Astrocyte of the spinal cord (primary cell): ENCODE measurements at regions not wholly inside any gene's neighbourhood (a gene's known extent, or its start where the extent isn't known, plus 50 kb on each side); places are given as distances from the start of the nearest gene placed in this dataset.
"Not testable (repeated sequence)": the region's sequence is repeated elsewhere in the genome, so short reads cannot be mapped to it uniquely, and the experiment has no call there.

Experiments used
- DNase-seq: peaks from one replicate; pipeline ENCODE4 v3.0.0; 2011; ENCODE audit warnings: low read depth, low spot score
- H3K4me3 ChIP-seq: 2 replicates; pipeline ENCODE4 v1.5.1; 2011; ENCODE audit warnings: low read depth, mild to moderate bottlenecking, low read length, moderate library complexity
- CTCF ChIP-seq: IDR thresholded peaks from 2 replicates; pipeline ENCODE4 v1.5.1; 2012; ENCODE audit warnings: low read depth, mild to moderate bottlenecking, low read length, inconsistent platforms
- in situ Hi-C: cut with HindIII; loops from 2 replicates; pipeline ENCODE4 v1.10.0; 2017; ENCODE audit warnings: low sequenced_read_pairs

GRCh38 chr5:25255128-25255527 is 610.4 kb upstream of the CDH10 start:
- in situ Hi-C loops, result no loop called here
- no peak for TF ChIP-seq CTCF
- no peak for DNase-seq
- H3K4me3 ChIP-seq, result no peak overlapping the region

DNA sequence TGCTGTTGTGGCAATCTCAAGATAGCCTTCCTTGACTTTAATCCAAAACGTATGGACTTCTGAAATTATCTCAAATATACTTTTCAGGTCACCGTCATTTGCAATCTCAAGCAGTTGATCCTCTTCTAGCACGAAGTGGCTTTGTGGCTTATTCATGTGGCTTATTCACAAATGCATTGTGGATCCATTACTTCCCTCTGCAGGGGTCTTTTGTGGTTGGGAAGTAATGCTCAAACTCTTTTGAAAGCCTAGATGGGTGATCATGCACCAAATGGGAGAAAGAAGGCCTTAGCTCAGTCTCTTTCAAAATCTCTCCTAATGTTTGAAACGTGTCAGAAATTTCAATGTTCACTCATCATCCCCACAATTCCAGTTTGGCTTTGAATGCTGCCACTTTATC is 597.2 kb upstream of the CDH10 start:
- in situ Hi-C loops, result no loop called here
- H3K4me3 ChIP-seq, result no peak overlapping the region
- TF ChIP-seq CTCF, result no peak
- no peak for DNase-seq

GRCh38 chr5:25238720-25239119 is 593.9 kb upstream of the CDH10 start:
- DNase-seq, in situ Hi-C loops, H3K4me3 ChIP-seq: not testable (repeated sequence)

DNA sequence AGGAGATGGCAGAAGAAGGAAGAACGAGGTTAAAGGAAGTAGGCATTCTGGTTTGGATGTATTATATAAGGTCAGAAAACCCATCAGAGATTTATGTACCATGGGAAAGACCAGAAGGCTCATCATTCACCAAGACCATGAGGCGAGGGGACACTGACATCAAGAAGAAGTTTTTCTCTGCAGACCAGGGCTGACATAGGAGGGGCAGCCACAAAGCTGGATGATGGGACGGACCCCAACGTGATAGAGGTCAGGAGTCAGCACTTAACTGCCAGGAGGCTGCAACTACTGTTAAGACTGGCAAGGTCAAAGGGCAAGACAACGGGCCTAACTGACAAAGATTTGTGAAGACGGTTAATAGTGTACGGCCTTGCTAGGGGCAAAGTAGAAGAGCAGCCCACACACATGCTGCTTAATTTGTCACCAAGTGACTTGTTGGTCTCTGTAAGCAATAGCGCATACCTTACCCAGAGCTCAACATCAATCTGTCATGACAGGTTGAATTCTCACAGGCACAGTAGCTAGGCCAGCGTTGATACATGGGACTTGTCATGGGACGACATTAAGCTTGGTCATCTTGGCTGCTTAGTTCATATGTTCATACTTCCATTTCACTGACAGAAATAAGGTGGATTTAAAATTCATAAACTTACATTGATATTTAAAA is 579.7 kb upstream of the CDH10 start:
- in situ Hi-C loops, result no loop called here
- DNase-seq, result no peak
- H3K4me3 ChIP-seq, result no peak overlapping the region
- no peak for TF ChIP-seq CTCF

GRCh38 chr5:25199902-25200301 is 555.1 kb upstream of the CDH10 start:
- H3K4me3 ChIP-seq, DNase-seq, in situ Hi-C loops: not testable (repeated sequence)

DNA sequence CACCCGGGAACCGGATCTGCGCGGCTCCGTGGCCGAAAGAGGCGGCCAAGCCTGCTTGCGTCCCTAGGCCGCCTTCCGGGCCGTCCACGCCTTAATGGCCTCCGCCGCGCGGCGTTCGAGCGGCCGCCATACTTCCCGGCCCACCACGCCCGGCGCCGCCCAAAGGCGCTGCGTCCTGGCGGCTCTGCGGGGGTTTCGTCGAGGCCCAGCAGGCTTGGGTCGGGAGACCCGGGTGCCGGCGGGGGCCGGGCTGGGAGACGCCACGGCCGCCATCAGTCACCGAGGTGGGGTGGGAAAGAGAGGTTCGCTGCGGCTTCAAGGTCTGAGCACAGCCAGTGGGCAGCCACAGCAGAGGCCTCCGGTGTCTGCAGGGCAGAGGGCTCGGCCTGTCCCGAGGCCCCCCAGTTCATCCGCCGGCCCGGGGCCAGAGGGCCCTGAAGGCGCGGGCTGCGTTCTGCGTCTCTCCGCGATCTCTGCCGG is 545.8 kb upstream of the CDH10 start:
- no peak overlapping the region for H3K4me3 ChIP-seq
- in situ Hi-C loops, result no loop called here
- no peak for DNase-seq
- TF ChIP-seq CTCF, result no peak

DNA sequence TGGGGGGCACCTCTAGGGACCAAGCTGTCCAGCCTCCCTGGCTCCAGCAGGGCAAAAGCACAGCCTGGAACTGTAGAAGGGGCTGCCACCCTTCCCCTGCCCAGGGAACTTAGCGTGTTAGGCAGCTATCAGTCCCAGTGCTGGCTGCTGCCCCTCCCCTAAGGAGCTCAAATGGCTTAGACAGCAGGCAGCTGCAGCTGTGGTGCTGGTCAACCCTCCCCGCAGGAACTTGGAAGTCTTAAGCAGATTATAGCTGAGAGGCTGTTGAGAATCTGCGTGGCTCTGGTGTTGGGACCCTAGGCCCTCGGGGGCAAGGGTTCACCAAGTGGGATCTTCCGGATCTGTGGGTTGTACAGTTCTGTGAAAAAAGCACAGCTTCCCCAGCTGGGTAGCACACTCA is 536.5 kb upstream of the CDH10 start:
- TF ChIP-seq CTCF, result no peak
- DNase-seq, result no peak
- H3K4me3 ChIP-seq, result no peak overlapping the region
- in situ Hi-C loops, result no loop called here

- DNase-seq, H3K4me3 ChIP-seq, in situ Hi-C loops: not testable (repeated sequence)
Observed at GRCh38 chr5:25162616-25163015, 517.8 kb upstream of the CDH10 start.
